Activated CD4-positive, alpha-beta T cell treated with anti-CD3 and anti-CD28 coated beads, Interleukin-2, amount 10 ng/mL, durations not matched to agents 24 days and 14 days (primary cell): ENCODE measurements at regions not wholly inside any gene's neighbourhood (a gene's known extent, or its start where the extent isn't known, plus 50 kb on each side); places are given as distances from the start of the nearest gene placed in this dataset.

Experiments used
- DNase-seq: peaks from one replicate; pipeline ENCODE4 v3.0.0; 2022
- H3K27ac Mint-ChIP-seq: one replicate; pipeline ENCODE4 v1.8.0; 2022; ENCODE audit warnings: mild to moderate bottlenecking, mixed read lengths
- H3K27me3 Mint-ChIP-seq: one replicate; pipeline ENCODE4 v1.8.0; 2022; ENCODE audit warnings: mixed read lengths
- H3K36me3 Mint-ChIP-seq: one replicate; pipeline ENCODE4 v1.8.0; 2022; ENCODE audit warnings: low read depth, mild to moderate bottlenecking, mixed read lengths
- H3K4me1 Mint-ChIP-seq: one replicate; pipeline ENCODE4 v1.8.0; 2021; ENCODE audit warnings: mixed read lengths
- H3K4me3 Mint-ChIP-seq: one replicate; pipeline ENCODE4 v1.8.0; 2022; ENCODE audit warnings: mild to moderate bottlenecking, moderate library complexity, mixed read lengths
- H3K9me3 Mint-ChIP-seq: one replicate; pipeline ENCODE4 v1.8.0; 2021; ENCODE audit warnings: mixed read lengths
- intact Hi-C: fragments of 100-400 bp; cut with micrococcal nuclease; formaldehyde crosslinking; loops from one replicate; pipeline ENCODE4 v1.15.1; 2023

DNA sequence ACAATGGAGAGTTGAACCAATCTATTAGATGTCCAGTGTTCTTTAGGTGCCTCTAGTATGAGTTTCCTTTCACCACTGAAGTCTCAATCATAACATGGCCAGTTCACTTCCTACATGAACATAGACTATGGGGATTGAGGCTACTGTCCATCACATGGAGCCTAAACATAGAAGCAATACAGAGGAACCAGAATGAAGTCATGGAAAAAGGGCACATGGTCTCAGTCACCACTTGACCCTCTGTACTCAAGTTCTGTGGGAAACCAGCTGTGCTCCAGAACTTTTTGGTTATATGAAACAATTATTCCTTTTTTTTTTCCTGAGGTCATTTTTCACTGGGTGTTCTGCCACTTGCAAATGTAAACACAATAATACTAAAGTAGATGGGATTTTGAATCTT lies 762.5 kb downstream of the CBLN4 start:
- H3K36me3 Mint-ChIP-seq = no peaks in the 10 kb centered on the region
- intact Hi-C loops = no loop called here
- H3K4me1 Mint-ChIP-seq = no peaks in the 10 kb centered on the region
- H3K27me3 Mint-ChIP-seq = no peaks in the 10 kb centered on the region
- no peak overlapping the region for H3K27ac Mint-ChIP-seq
- H3K9me3 Mint-ChIP-seq = peaks cover 8% of the 10 kb centered on the region
- no peak overlapping the region for H3K4me3 Mint-ChIP-seq
- no peak for DNase-seq

GRCh38 chr20:55239269-55239668 lies 763.9 kb downstream of the DOK5 start:
- Mint-ChIP-seq H3K36me3 (no peaks in the 10 kb centered on the region), H3K4me1 (no peaks in the 10 kb centered on the region), H3K27ac (no peak overlapping the region), H3K27me3 (no peaks in the 10 kb centered on the region), H3K4me3 (no peak overlapping the region), H3K9me3 (no peaks in the 10 kb centered on the region)
- intact Hi-C loops = no loop called here
- no peak for DNase-seq

DNA sequence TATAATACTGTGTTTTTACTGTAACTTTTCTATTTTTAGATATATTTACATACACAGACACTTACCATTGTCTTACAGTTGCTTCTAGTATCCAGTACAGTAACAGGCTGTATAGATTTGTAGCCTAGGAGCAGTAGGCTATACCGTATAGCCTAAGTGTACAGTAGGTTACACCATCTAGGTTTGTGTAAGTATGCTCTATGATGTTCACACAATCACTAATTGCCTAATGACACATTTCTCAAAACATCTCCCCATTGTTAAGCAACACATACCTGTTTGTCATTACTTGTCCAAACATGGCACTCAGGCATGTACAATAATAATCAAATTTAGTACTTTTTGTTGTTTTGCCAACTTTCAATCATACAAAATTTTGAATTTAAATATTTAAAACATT lies 757.3 kb downstream of the DOK5 start:
- Mint-ChIP-seq H3K27me3 (no peaks in the 10 kb centered on the region), H3K36me3 (no peaks in the 10 kb centered on the region), H3K9me3 (no peaks in the 10 kb centered on the region), H3K4me1 (no peaks in the 10 kb centered on the region), H3K27ac (no peak overlapping the region), H3K4me3 (no peak overlapping the region)
- intact Hi-C loops = no loop called here
- no peak for DNase-seq

- no peak for DNase-seq
- no peaks in the 10 kb centered on the region for H3K36me3 Mint-ChIP-seq
- H3K27me3 Mint-ChIP-seq = no peaks in the 10 kb centered on the region
- H3K27ac Mint-ChIP-seq = no peak overlapping the region
- H3K4me3 Mint-ChIP-seq = no peak overlapping the region
- no peaks in the 10 kb centered on the region for H3K9me3 Mint-ChIP-seq
- H3K4me1 Mint-ChIP-seq = no peaks in the 10 kb centered on the region
- intact Hi-C loops = no loop called here
These were observed 754.1 kb downstream of the DOK5 start for GRCh38 chr20:55229451-55229850.

DNA sequence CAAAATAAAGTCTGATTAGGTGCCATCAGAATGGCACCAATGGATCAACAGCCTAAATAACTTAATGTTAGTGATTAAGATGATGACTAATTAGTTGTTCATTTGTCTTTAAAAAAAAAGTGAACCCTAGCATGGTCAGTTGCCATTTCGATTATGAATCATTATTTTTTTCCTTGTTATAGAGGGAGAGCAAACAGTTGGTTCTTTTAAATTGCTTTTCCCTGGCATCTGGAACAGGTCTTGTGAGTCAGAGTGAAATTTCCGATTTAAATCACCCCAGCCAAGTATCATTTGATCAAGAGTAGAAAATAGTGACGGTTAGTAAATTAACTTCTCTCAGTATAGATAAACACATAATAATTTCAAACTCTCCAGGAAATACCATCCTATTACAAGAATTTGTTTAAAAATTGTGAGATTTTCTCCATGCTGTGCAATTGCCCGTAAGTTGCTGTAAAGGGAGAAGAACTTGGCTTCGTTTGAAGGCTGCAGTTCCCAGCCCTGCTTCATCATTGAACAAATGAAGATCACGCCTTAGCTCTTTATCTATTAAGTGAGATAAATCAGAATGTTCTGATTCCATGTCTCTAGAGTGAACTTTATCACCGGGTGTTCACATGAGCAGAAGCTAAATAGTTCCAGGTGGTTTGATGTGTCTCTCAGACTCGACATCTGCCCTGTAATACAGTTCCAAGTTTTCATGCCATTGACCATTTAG lies 741.3 kb downstream of the DOK5 start:
- no peak for DNase-seq
- no peaks in the 10 kb centered on the region for H3K27me3 Mint-ChIP-seq
- intact Hi-C loops = no loop called here
- no peak overlapping the region for H3K27ac Mint-ChIP-seq
- H3K4me3 Mint-ChIP-seq = no peak overlapping the region
- no peaks in the 10 kb centered on the region for H3K4me1 Mint-ChIP-seq
- peaks cover 21% of the 10 kb centered on the region for H3K9me3 Mint-ChIP-seq
- no peaks in the 10 kb centered on the region for H3K36me3 Mint-ChIP-seq

DNA sequence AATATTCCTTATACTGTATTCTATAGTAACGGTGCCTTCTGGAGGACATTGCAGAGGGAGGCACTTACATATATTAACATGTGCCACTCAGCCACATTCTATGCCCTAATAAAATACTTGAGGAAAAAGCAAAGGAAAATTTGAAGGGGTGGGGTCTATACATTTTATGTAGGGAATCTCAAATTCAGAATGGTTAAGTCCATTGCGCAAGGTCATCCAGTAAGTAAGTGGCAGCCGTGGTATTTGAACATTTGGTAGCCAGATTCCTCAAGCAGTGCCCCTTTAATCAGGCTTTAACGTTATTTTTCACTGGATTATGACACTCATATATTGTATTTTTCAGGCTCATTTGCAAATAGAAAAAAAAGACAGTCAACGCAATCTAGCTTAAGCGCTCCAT lies 738.3 kb downstream of the DOK5 start:
- Mint-ChIP-seq H3K27ac (no peak overlapping the region), H3K4me1 (no peaks in the 10 kb centered on the region), H3K4me3 (no peak overlapping the region), H3K36me3 (no peaks in the 10 kb centered on the region), H3K9me3 (peaks cover 14% of the 10 kb centered on the region), H3K27me3 (no peaks in the 10 kb centered on the region)
- DNase-seq = no peak
- intact Hi-C loops = no loop called here

DNA sequence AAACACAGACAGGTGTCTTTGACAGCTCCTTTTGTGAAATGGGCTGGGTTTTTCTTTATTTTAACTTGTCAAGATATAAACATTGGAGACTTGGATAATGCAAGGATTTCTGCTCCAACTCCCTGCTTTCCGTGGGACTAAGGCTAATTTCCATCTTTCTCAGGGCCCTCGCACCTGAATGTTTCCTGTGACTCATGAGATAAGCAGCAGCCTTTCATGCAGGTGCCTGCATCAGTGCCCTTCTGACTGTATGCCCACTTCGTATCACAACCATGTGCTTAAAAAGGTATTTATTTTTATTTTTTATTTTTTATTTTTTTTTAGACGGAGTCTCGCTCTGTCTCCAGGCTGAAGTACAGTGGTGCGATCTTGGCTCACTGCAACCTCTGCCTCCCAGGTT lies 736.1 kb downstream of the DOK5 start:
- DNase-seq = no peak
- Mint-ChIP-seq H3K36me3 (no peaks in the 10 kb centered on the region), H3K4me1 (no peaks in the 10 kb centered on the region), H3K9me3 (peaks cover 9% of the 10 kb centered on the region), H3K27me3 (no peaks in the 10 kb centered on the region), H3K4me3 (no peak overlapping the region), H3K27ac (no peak overlapping the region)
- intact Hi-C loops = no loop called here

DNA sequence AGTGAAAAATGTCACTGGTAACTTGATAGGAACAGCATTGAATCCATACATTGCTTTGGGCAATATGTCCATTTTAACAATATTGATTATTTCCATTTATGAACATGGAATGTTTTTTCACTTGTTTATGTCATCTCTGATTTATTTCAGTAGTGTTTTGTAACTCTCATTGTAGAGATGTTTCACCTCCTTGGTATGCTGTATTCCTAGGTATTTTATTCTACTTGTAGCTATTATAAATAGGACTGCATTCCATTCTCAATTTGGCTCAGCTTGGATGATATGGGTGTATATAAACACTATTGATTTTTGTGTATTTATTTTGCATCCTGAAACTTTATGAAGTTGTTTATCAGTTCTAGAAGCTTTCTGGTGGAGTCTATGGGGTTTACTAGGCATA lies 730.3 kb downstream of the DOK5 start:
- Mint-ChIP-seq H3K9me3 (no peaks in the 10 kb centered on the region), H3K4me1 (no peaks in the 10 kb centered on the region), H3K36me3 (no peaks in the 10 kb centered on the region), H3K27ac (no peak overlapping the region), H3K4me3 (no peak overlapping the region), H3K27me3 (no peaks in the 10 kb centered on the region)
- DNase-seq = no peak
- intact Hi-C loops = no loop called here

DNA sequence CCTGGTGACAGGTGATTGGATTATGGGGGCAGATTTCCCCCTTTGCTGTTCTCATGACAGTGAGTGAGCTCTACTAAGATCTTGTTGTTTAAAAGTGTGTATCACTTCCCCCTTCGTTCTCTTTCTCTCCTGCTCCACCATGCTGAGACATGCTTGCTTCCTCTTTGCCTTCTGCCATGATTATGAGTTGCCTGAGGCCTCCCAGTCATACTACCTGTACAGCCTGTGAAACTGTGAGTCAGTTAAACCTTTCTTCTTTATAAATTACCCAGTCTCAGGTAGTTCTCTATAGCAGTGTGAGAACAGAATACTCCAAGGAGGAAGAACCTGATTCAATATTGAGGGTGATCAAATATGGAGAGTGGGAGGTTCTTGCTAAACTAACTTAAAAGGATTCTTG lies 724.9 kb downstream of the DOK5 start:
- no peaks in the 10 kb centered on the region for H3K4me1 Mint-ChIP-seq
- no peak overlapping the region for H3K4me3 Mint-ChIP-seq
- H3K9me3 Mint-ChIP-seq = no peaks in the 10 kb centered on the region
- no peak overlapping the region for H3K27ac Mint-ChIP-seq
- intact Hi-C loops = no loop called here
- H3K36me3 Mint-ChIP-seq = no peaks in the 10 kb centered on the region
- no peaks in the 10 kb centered on the region for H3K27me3 Mint-ChIP-seq
- DNase-seq = no peak

DNA sequence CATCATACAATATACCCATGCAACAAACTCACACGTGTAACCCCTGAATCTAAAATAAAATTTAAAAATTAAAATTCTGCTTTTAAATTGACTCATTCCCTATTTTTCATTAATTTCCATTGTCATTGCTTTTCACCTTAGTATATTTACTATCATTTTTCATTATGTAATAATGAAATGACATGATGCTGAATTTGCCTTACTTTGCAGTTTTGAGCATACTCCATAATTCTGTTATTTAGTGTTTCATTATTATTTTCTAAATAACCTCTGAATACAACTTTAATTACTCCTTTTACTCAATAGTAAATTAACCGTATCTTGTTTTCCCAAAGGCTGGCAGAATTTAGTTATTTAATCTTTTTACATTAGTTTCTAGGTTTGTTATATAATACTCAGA lies 719.6 kb downstream of the DOK5 start:
- no peaks in the 10 kb centered on the region for H3K4me1 Mint-ChIP-seq
- H3K27me3 Mint-ChIP-seq = no peaks in the 10 kb centered on the region
- intact Hi-C loops = no loop called here
- no peak overlapping the region for H3K4me3 Mint-ChIP-seq
- no peak for DNase-seq
- H3K36me3 Mint-ChIP-seq = no peaks in the 10 kb centered on the region
- peaks cover 6% of the 10 kb centered on the region for H3K9me3 Mint-ChIP-seq
- no peak overlapping the region for H3K27ac Mint-ChIP-seq

GRCh38 chr20:55186228-55186627 lies 710.8 kb downstream of the DOK5 start:
- no peak overlapping the region for H3K4me3 Mint-ChIP-seq
- peaks cover 13% of the 10 kb centered on the region for H3K9me3 Mint-ChIP-seq
- H3K4me1 Mint-ChIP-seq = no peaks in the 10 kb centered on the region
- H3K36me3 Mint-ChIP-seq = no peaks in the 10 kb centered on the region
- no peaks in the 10 kb centered on the region for H3K27me3 Mint-ChIP-seq
- intact Hi-C loops = no loop called here
- no peak for DNase-seq
- H3K27ac Mint-ChIP-seq = no peak overlapping the region

GRCh38 chr20:55175081-55175480 lies 699.7 kb downstream of the DOK5 start:
- Mint-ChIP-seq H3K27me3 (no peaks in the 10 kb centered on the region), H3K36me3 (no peaks in the 10 kb centered on the region), H3K4me1 (no peaks in the 10 kb centered on the region), H3K4me3 (no peak overlapping the region), H3K27ac (no peak overlapping the region), H3K9me3 (peaks cover 15% of the 10 kb centered on the region)
- intact Hi-C loops = no loop called here
- DNase-seq = no peak

DNA sequence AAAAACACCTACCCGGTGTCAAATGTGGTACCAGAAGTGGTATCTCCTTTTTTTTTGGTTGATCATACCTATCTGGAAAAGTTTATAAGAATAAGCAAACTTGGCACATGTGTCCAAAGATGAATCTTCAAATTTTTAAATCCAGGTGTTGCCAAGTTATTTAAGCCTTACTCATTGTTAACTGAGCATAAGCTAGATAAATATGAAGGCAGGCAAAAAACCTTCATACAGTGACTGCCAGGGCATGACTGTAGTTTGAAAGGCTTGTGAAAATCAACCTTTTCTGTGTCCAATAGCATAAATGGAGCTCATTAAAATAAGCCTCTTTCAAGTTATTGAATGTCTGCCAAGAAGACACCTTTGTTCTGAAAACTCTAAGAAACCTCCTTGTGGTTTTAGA lies 699.2 kb downstream of the DOK5 start:
- intact Hi-C loops = no loop called here
- H3K27ac Mint-ChIP-seq = no peak overlapping the region
- no peak overlapping the region for H3K4me3 Mint-ChIP-seq
- no peaks in the 10 kb centered on the region for H3K27me3 Mint-ChIP-seq
- H3K9me3 Mint-ChIP-seq = peaks cover 11% of the 10 kb centered on the region
- no peak for DNase-seq
- no peaks in the 10 kb centered on the region for H3K4me1 Mint-ChIP-seq
- no peaks in the 10 kb centered on the region for H3K36me3 Mint-ChIP-seq

DNA sequence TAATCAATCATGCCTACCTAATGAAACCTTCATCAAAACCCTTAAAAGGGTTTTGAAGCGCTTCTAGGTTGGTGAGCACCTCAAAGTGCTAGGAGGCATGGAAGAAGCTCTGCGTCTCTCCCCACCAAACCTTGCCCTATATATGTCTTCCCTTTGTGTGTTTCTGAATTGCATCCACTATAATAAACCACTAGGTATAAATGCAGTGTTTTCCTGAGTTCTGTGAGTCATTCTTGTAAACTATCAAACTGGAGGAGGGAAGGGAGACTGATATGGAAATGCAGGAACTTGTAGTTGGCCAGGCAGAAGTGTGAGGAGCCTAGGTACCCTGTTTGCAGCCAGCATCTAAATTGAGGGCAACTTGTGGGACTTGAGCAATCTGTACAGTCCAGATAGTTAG lies 698.8 kb downstream of the DOK5 start:
- H3K9me3 Mint-ChIP-seq = peaks cover 11% of the 10 kb centered on the region
- no peaks in the 10 kb centered on the region for H3K36me3 Mint-ChIP-seq
- H3K27ac Mint-ChIP-seq = no peak overlapping the region
- intact Hi-C loops = no loop called here
- H3K27me3 Mint-ChIP-seq = no peaks in the 10 kb centered on the region
- DNase-seq = no peak
- no peak overlapping the region for H3K4me3 Mint-ChIP-seq
- no peaks in the 10 kb centered on the region for H3K4me1 Mint-ChIP-seq

DNA sequence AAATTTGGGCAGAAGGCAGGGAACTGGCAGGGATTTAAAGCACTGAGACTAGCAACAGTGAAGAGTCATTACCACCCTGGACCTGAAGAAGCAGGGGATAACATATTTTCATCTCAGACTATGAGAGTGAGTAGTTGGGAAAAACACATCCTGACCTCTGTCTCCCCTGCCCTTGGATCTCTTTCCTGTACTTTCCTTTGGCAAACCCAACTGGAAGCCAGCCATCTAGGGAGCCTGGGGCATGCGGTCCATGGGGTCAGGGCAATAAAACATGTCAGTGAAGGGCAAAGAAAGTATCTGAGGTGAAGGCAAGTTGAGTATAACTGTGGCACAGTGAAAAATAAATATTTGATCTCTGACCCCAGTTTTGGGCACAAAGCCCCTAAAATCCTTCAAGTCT lies 698.2 kb downstream of the DOK5 start:
- Mint-ChIP-seq H3K27ac (no peak overlapping the region), H3K36me3 (no peaks in the 10 kb centered on the region), H3K27me3 (no peaks in the 10 kb centered on the region), H3K4me3 (no peak overlapping the region), H3K4me1 (no peaks in the 10 kb centered on the region), H3K9me3 (peaks cover 11% of the 10 kb centered on the region)
- DNase-seq = no peak
- intact Hi-C loops = no loop called here
